GM21619 (cell line): ENCODE measurements at regions not wholly inside any gene's neighbourhood (a gene's known extent, or its start where the extent isn't known, plus 50 kb on each side); places are given as distances from the start of the nearest gene placed in this dataset.
"Not testable (repeated sequence)": the region's sequence is repeated elsewhere in the genome, so short reads cannot be mapped to it uniquely, and the experiment has no call there.

Experiments used
- ATAC-seq: cut with Tn5 transposase; IDR thresholded peaks from one replicate; pipeline ENCODE4 v1.9.1; 2021; ENCODE audit not compliant: unreplicated experiment

DNA sequence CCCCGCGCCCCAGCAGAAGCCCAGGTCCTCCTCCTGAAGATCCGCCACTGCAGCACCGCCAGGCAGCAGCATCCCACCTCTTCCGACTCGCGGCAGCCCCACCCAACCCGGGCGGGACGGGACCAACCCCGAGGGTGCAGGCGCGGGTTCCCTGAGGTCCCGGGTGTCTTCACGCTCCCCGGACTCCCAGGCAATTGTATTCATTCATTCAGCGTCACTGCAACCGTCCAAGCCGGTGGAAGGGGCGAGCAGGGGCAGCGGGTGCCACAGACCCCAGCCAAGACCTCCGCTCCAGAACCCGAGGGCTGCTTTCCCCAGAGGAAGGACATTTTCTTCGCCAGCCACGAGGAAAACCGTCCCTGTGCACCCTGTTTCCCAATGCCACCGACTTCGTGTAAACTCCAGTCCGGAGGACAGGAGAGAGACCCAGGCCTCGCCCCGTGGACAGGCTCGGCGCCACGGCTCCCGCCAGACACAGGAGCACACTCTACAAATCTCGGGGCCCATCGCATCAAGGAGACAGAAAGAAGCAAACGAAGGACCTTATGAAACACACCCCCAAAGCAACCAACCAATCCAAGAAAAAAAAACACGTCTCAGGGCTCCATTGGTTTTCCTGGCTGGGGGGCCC lies 1471.5 kb downstream of the FOXD4L5 start:
- ATAC-seq: not testable (repeated sequence)

DNA sequence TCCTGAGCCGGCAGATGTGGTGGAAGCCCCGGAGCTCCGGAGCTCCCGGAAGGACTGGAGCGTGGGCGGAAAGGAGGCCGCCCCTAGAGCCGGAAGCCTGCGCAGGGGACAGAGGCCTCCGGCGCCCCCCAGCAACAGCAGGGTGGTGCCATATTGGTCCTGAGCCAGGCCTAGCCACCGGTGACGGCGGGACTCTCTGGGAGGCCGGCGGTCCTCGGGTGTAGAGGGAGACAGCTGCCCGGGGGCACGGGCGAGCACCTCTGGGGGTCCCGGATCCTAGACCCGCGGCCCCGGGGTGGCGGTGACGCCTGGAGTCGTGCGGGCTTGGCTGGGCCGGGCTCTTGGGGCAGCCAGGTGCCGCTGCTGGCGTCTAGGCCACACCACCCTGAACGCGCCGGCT lies 1472.2 kb downstream of the FOXD4L5 start:
- peak; percentile 64 for ATAC-seq

DNA sequence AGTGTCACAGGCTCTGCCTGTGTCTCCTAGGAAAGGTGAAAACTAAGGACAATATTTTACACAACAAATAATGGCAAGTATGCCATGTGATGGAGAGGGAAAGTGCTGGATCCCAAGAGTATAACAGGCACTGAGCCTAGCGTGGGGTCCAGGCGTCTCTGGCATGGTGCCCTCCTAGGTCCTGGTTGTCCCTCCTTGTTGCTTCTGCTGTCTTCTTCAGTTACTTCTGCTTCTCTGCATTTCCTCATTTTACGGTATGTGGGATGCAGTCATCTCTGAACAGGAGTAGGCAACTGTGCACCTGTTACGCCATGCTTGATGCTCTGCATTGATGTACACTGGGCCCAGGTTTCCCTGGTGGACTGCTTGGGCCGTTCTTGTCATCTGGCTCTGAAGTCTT lies 1480.8 kb downstream of the FOXD4L5 start:
- ATAC-seq: not testable (repeated sequence)

DNA sequence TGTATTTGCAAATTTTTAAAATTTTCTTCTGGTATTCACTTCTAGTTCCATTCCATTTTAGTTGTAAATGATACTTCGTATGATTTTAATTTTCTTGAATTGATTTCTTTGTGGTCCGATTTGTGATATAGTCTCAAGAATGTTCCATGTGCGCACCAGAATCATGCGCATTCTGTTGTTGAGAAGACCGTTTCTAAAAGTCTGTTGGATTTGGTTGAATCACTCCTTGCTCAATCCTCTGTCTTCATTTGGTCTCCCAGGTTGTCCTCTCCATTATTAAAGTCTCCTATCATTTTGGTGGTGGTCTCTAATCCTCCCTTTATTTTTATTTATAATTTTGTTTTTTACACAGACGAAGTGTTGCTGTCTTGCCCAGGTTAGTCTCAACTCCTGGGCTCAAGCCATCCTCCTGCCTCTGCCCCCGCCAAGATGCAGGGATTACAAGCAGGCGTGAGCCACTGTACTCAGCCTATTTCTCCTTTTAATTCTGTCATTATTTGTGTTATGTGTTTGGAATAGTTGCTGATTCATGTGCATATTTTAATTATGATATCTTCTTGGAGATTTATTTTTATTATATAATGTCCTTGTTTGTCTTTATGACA lies 1490.8 kb downstream of the FOXD4L5 start:
- not testable (repeated sequence) for ATAC-seq

DNA sequence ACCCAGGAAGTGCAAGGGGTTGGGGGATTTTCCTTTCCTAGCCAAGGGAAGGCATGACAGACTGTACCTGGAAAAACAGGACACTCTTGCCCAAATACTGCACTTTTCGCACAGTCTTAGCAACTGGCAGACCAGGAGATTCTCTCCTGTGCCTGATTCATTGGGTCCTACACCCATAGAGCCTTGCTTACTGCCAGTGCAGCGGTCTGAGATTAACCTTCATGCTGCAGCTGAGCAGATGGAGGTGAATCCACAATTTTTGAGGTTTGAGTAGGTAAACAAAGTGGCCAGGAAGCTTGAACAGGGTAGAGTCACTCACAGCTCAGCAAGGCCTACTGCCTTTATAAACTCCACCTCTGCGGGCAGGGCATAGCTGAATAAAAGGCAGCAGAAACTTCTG lies 1497.6 kb downstream of the FOXD4L5 start:
- ATAC-seq: not testable (repeated sequence)

DNA sequence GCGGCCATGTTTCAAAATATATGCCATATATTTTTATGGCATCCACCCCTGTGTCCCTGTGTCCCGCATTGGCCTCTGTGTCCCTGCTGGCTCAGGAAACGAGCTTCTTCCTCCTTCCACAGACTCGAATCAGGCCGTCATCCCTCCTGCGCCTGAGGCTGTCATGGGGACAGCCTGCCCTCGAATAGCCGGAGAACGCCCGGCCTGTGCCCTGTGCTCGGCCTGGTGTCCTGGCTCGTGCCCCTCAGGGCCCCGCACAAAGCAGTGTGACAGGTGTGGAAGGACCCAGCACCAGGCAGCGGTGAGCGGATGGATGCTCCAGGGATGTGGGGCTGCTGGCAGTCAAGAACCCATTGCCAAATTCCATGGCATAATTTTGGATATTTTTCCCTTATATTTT lies 1500.0 kb downstream of the FOXD4L5 start:
- ATAC-seq: not testable (repeated sequence)

DNA sequence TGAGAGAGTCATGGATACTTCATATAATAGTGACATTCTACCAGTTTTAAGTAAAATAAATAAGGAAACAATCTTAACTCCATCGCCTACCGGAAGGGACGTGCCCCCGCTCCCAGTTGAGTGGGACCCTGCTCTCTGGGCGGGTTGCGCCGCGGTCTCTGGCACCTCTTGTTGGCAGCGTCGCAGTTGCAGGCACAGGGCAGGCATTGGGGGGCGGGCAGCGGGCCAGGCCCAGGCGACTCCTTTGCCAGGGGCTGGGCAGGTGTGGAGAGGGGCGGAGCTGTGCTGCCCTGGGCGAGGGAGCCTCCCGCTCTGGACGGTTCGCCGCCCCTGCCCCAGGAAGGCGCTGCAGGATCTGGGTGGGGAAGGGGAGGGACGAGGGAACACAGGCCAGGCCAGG lies 1500.6 kb downstream of the FOXD4L5 start:
- not testable (repeated sequence) for ATAC-seq

DNA sequence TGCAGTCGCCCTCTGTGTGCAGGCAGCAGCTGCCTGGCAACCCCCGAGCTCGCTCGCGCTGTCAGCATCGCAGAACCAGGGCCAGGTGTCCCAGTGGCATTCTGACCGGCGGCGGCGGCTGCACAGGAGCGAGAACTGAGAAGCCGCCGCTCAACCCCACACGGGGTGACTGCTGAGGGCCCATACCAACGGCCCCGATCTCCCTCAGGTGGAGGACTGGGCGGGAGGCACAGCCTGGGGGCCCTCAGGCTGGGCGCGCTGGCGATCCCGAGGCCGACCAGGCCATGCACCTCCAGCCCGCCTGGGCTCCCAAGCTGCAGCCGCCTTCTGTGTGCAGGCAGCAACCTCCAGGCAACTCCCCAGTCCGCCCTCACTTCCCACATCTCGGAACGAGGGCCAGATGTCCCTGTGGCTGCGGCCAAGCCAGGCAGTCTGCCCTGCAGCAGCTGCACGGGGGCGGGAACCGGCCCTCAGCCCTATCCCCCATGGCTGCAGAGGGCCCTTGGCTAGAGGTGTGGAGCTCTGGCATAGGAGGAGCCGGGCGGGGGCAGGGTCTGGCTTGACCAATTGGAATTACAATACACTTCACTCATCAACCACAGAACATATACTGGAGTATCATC lies 1503.1 kb downstream of the FOXD4L5 start:
- ATAC-seq: peak; percentile 33

DNA sequence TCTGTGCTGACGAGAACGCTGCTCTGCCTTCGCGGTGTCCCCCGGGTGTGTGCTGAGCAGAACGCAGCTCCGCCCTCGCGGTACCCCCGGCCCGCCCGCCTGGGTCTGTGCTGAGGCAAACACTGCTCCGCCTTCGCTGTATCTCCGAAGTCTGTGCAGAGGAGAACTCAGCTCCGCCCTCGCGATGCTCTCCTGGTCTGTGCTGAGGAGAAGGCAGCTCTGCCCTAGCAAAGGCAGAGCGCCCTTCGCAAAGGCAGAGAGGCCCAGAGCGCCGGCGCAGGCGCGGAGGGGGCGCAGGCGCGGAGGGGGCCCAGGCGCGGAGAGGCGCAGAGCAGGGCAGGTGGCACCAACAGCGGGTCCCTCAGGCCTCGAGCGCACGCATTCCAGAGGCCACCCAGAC lies 1503.6 kb downstream of the FOXD4L5 start:
- ATAC-seq: peak; percentile 95

DNA sequence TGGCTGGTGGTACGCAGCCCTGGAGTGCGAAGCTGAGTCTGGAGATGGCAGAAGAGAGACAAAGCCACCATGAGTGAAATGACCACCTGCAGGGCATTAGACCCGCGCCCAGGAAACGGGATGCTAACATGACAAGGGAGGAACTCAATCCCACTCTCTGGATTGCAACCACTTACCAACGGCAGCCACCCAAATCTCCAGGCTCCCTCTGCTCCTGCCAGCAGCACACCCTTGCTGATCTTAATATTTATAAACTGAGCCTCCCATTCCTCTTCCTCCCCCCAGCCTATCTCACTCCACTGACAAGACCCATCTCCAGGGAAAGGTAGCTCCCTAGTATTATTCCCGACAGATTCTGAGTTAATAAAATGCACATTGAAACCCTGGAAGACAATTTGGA lies 1508.8 kb downstream of the FOXD4L5 start:
- not testable (repeated sequence) for ATAC-seq

DNA sequence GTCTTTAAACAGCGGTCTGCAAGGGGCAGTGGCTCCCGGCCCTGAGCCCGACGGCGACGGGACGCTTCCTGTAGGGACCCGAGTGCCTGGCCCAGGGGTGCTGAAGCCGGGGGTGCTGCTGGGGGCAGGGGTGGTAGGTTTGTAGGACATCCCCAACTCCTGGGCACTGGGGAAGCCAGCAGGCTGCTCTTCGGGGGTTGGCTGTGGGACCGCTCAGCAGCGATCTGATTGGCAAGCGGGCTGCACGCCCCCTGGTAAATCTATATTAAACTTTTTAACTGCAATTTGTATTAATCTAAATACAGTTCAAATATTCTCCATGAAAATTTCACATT lies 1510.0 kb downstream of the FOXD4L5 start:
- not testable (repeated sequence) for ATAC-seq

DNA sequence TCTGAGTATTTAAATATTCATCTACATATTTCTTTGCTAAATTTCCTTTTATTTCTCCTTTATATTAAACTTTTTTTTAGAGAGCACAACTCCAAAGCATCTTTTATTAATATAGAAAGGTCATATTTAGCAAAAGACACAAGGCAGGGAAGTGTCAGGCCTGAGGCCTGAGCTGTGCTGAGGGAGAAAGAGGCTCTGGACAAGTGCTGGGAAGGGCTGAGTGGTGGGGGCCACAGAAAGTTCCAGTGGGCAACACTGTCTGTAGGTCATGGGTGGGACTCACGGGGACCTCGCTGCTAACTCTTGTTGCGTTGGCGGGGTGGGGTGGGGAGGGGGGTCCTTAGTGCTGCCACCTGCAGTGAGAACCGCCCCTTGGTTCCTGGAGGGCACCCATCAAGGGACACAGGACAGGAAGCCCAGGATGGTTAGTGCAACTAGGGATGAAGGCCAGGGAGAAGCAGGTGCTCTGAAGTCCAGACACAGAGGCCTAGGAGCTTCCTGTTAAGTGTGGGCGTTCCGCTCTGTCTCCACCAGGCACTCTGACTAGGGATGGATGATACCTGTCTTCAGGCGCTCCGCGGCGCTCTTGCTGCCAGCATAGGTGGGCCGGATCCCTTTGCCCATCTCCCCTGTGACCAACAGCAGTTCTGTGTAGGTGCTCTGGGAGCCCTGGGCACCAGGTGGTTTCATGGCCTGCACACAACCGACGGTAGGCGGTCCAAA lies 1510.5 kb downstream of the FOXD4L5 start:
- ATAC-seq: not testable (repeated sequence)

DNA sequence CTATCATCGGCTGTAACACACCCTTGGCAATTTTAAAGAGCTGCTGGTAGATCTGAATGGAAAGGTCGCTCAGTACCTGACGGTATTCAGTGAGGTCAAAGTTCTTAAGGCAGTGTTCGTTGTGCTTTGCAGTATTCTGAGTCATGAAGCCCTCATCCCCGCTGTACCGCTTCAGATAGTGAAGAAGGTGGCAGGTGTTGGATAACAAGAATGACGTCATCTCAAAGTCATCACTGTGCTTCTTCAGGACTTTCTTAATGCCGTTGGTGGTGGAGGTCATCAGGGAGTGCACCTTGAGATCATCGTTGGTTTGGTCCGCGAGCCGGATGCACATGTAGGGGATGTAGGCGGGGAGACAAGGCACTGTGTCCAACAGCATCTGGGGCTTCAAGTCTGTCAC lies 1522.8 kb downstream of the FOXD4L5 start:
- not testable (repeated sequence) for ATAC-seq

DNA sequence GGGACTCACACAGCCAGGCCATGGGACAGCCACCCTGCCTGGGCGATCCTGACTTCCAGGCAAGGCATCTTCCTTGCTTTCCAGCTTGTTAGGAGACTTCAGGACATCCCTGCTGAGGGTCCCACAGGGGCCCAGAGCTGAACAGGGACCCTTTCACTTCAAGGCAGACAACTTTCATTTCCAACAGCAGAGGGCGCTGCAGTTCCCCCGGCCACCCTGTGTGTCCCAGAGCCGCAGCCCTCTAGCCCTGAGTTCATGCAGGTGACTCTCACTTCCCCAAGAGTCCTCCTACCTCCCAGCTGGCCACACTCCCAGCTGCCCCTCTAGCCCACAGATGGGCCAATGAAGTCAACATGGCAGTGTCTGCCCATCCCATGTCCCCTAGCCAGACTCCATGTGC lies 1556.0 kb downstream of the FOXD4L5 start:
- not testable (repeated sequence) for ATAC-seq

DNA sequence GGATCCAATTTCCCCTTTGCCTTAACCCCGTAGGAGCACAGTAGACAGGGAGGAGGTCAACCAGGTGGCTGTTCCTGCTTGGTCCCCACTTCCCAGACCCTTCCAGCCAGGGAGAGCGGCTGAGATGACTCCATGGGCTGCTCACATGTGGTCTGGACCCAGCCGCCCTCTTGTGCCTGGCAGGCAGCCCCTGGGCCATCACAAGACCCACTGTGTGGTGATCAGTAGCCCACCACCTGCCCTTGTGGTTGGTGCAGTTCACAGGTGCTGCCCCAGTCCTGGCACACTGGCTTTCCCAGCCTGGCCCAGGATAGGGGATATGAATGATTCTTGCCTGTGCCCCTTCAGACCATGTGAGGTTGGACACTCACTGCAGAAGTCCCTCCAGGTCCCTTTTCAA lies 1556.7 kb downstream of the FOXD4L5 start:
- ATAC-seq: no peak

DNA sequence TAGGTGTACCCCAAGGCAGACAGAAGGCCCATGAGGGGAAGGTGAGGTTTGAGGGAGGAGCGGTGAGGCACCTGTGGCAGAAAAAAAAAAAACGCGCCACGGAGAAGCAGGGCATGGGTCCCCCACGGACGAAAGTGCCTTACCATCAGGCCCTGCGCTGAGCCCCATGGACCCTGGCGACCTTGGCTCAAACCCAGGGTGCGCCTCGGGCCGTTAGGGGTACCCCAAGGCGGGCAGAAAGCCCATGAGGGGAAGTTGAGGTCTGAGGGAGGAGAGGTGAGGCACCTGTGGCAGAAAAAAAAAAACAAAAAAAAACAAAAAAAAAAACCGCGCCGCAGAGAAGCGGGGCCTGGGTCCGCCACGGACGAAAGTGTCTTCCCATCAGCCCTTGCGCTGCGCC lies 1576.7 kb downstream of the FOXD4L5 start:
- not testable (repeated sequence) for ATAC-seq

DNA sequence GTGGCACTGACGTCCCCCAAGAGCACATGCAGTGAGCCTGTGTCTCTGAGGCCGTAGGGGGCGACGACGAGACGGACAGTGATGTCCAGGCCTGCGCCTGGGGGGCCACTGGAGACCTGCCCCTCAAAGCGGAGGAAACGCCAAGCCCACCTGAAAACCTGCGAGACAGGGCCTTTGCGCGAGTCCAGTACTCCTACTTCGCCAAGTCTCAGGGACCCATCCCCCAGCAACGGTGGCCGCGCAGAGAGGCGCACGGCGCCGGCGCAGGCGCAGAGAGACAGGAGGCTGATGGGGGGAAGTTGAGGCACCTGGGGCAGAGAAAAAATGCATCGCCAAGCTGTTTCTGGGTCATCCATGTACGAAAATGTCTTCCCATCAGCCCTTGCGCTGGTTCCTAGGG lies 1580.6 kb downstream of the FOXD4L5 start:
- ATAC-seq: not testable (repeated sequence)

DNA sequence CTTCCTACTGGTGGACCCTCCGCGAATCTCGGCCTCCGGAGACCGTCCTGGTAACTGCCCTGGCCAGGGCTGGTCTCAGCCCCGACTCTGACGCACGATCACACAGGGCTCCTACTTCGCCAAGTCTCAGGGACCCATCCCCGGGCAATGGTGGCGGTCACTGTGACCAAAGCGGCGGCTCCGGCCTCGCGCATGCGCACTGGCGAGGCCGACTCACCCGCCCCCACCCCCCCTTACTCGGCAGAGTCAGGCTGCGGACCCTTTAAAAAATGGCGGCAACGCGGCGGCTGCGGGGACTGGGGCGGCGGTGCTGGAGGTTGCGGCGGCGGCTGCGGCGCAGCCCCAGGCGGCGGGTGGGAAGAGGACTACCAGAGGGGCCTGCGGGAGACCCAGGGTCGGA lies 1581.3 kb downstream of the FOXD4L5 start:
- ATAC-seq: not testable (repeated sequence)

DNA sequence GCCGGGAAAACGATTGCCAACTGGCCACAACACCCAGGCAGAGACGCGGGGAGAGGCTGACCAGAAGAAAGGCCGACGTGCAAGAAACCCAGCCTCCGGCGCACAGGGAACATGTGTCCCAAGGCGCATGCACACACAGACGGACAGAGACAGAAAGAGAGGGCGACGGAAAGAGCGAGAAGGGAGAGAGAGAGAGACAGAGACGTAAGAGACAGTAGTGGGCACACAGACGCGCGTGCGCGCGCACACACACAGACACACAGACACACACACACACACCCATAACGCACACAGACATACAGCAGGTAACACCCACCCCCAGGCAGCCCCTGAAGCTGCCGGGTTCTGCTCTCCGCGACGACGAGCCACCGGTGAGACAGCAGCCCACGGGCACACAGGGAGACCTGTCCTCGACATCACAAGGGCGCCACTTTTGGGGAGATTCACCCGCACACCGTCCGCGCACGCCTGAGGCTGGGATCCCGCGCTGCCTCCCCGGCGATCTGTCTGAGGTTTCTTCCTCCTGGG lies 1581.8 kb downstream of the FOXD4L5 start:
- ATAC-seq: not testable (repeated sequence)
